ENCODE measurements at regions not wholly inside any gene's neighbourhood (a gene's known extent, or its start where the extent isn't known, plus 50 kb on each side); places are given as distances from the start of the nearest gene placed in this dataset.
"Not testable (repeated sequence)": the region's sequence is repeated elsewhere in the genome, so short reads cannot be mapped to it uniquely, and the experiment has no call there.

GRCh38 chr15:85264614-85265190, 115.7 kb upstream of the AKAP13 start:
- not testable (repeated sequence) for TF ChIP-seq CTCF (IDR thresholded peaks at IDR 0.05); POLR2A (IDR thresholded peaks at IDR 0.05); POLR2AphosphoS5 (IDR thresholded peaks at IDR 0.05; ENCODE audit: insufficient read depth in 1 of 2, low read depth in 1 of 2)
